COLO829 (cell line): ENCODE measurements at regions not wholly inside any gene's neighbourhood (a gene's known extent, or its start where the extent isn't known, plus 50 kb on each side); places are given as distances from the start of the nearest gene placed in this dataset.

Experiments
- DNase-seq: peaks from one replicate; pipeline ENCODE4 v3.0.0; 2012; ENCODE audit warnings: low spot score

DNA sequence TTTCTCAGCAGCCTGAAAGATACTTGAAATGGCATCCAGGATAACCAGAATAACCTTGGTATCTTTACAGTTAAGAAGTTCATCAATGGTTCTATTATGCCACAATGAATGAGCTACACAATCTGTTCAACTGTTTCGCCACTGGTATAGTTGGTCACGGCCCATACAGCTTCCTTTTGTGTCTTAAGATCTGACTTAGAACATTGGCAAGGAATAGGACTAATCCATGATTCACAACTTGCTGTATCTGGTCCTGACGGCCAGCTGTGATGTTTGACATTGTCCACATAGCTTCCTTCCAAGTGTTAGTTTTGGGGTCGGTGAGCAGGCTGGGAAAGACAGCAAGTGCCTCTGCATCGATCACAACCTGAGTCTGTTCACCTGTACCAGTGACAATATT lies 113.3 kb upstream of the RAD23B start:
- peak; percentile 77 for DNase-seq

DNA sequence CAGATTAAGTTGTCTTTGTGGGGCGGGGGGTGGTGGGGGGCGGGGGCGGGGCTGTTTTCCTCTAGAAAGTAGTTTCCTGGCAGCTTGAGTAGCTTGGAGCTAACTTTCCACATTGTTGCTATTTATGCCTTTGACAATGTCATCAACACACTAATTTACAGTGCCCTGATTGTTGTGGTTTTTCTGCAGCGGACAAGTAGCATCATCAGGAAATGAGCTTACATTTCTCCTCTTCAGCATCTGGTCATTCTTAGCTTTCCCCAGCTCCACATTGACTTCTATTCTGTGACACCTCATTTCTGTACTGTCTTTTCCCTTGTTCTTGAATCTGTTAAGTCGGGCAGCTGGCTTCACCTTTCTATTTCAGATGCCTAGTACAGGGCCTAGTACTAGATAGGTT lies 112.3 kb upstream of the RAD23B start:
- DNase-seq: no peak

DNA sequence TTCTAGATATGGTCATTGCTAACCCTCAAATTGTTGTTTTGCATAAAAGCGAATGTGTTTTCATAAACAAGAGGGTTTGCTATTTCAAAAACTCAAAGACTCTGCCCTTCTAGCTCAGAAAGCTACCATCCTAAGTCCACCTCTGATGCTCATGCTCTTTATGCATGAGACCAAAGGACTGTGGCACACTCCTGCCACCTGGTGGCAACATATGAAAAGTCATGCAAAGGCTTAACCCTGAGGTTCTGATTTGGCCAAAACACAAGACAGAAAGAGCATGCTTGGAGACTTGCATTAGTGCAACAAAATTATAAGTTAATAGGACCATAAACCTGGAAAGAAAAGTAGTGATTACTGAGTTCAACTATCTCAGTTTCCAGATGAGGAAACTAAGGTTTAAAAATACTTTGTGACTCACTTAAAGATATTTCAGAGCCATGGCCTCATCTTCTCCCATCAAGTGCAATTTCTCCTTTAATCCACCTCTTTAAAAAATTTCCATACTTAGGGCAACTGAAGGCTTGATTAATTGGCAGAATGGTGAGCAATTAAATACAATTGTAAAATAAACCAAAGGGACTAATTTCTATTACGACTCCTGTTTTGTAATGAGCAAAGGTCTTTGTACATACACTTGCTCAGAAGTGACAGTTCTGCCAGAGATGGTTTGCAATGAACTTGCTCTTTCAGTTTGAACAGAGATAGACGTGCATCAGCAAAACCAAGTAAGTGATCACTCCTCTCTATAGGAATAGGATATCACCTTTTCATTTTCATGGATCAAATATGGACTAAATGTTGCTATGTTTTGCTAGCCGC lies 110.7 kb upstream of the RAD23B start:
- peak; percentile 77 for DNase-seq

DNA sequence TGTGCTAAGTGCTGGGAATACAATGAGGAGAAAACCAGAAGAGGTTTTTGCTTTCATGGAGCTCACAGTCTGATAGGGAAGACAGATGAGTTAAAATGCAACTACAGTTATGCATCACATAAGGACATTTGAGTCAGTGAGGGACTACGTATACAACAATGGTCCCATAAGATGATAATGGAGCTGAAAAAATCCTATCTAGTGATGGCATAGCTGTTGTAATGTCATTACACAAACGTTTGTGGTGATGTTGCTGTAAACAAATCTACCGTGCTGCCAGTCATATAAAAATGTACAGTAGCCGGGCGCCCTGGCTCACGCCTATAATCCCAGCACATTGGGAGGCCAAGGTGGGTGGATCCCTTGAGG lies 110.1 kb upstream of the RAD23B start:
- DNase-seq: no peak

- DNase-seq: no peak
Observed at GRCh38 chr9:107173422-107174180, 109.5 kb upstream of the RAD23B start.

DNA sequence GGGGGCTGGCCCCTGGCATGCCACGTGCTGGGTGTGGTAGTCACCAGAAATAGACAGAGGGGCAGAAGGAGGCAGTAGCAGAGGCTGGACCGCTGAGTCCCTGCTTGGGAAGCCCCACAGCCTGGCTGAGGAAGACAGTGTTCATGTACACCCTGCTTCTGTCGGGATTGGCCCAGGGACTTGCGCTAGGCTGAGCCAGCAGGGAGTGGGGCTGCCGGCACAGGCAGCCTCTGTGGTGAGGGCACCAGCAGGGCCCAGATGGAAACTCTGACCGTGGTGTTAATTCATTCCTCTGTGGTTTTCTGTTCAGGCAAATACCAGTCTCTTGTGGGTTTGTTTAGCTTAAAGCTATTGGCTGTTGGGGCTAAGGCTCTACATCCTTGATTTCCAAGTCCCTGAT lies 108.6 kb upstream of the RAD23B start:
- no peak for DNase-seq

GRCh38 chr9:107175041-107175440 lies 108.0 kb upstream of the RAD23B start:
- DNase-seq: no peak

DNA sequence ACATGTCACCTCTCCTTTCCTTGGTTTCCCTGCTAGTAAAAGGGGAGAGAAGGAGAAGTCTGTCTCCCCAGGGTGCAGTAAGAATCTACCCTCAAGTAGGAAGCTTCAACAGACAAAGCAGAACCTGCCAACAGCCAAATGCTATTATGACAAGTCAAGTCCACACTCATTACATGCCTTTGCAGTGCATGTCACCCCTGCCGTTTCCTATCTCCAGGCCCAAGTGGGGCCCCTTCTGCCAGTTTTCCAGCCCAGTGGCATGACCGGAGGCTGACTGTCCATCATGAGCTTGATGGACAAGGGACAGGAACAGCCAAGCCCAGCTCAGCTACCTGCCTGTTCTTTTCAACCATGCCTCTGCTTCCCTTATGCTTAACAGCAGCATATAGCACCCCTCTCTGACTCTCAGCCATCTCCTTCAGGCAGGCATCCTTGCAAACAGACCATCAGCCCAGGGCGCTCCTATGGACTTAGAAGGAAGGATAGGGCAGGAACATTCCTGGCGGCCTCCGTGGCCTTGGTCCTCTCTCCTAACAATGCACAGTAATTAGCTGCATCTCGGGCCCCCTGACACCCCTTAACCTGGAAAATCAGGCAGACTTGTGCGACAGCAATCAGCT lies 107.2 kb upstream of the RAD23B start:
- DNase-seq: no peak

DNA sequence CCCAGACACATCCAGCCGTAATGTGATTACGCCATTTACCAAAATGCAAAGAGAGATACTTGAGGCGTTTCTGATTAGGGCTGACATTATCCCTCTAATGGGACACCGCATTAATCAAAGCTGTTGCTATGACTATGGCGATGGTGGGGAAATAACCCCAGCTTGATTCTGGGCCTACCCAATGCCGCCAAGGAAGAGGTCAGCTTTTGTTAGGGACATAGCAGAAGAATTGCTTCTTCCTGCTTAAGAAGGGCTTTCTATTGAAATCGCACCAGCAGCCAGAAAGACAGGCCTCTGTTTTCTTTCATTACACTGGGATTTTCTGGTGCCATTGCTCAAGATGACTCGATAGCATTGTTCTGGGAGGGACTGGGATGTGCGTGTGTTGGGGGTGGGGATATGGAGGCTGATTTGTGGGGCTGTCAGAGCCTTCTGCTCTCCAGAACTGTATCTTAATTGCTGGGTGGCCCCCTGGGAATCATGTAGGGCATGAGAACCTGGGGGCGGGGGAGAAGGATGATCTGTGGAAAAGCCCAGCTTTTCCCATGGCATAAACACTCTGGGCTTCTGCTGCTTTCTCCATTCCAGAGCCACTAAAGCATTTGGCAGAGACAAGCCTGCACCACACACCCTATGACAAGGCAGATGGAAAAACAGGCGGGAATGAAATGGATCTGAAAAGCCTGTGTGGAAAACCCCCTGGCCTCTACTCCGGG lies 106.5 kb upstream of the RAD23B start:
- peak; percentile 26 for DNase-seq

- no peak for DNase-seq
Observed at GRCh38 chr9:107177243-107177839, 105.7 kb upstream of the RAD23B start.

DNA sequence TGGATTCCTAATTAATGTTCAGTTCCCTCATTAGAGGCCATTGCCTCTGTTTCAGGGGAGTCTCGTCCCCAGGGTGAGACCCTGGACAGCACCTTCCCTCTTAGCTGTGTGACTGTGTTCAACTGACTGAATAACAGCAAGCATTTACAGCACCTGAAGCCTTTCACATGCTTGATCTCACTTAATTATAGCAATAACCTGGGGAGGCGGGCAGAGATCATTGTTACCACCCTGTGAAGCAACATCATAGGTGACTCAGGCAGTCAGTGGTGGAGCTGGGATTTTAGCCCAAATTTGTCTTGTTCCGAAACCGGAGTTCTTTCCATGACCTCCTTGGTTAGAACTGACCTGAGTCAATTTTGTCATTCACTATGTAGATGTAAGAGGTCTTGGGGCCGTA lies 105.2 kb upstream of the RAD23B start:
- no peak for DNase-seq

DNA sequence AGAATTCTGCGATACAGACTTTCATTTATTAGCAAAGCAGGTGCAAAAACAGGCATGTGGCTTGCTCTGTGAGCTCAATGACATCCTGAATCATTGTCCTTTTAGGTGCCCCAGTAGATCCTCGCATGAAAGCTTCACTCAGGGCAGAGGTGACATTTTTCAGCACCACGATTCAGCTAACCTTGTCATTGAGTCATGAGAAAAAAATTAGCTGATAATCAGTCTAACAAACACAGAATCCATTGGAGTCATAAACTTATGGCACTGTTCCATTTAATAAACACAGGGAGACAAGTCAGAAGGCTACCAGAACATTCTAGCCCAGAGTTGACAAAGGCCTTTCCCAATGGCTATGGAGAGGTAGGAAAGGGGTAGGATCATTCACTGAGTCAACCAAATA lies 104.8 kb upstream of the RAD23B start:
- no peak for DNase-seq

- no peak for DNase-seq
Observed at GRCh38 chr9:107180206-107180605, 102.9 kb upstream of the RAD23B start.

- no peak for DNase-seq
Observed at GRCh38 chr9:107183176-107183575, 99.9 kb upstream of the RAD23B start.

DNA sequence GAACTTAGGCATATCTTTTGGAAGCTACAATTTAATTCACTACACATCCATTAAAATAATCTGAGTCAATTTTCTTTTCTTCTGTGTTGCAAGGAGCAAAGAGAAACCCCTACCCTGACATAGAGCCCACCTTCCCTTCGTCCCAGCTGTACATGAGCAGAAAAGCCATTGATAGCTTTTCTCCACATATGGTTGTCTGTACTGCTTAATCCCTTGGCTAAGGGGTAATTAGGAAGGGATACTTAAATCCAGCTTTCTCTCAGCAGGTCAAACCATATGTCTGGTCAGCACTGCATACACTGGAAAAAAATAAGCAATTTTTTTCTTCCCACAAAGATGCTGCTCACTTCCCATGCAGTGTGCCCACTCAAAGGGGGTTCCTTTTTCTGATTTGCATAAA lies 94.7 kb upstream of the RAD23B start:
- DNase-seq: no peak

GRCh38 chr9:107190061-107190935 lies 92.8 kb upstream of the RAD23B start:
- DNase-seq: no peak

DNA sequence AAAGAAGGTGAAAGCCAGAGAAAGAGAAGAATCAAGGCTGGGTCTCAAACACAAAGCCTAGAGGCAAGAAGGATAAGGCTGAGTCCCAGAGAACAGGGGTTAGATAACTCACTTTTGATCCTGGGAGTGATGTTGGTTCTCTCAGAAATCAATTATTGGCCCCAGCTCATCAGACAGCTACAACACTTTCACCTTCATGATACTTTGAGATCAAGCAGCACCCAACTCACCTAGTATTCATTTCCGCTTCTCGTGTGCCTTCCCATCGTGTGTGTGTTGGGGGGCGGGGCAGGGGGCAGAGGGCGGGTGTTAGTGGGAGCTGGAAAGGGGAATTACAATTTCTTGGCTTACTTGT lies 92.2 kb upstream of the RAD23B start:
- DNase-seq: no peak

- DNase-seq: no peak
Observed at GRCh38 chr9:107193251-107193650, 89.8 kb upstream of the RAD23B start.

- no peak for DNase-seq
Observed at GRCh38 chr9:107198718-107199117, 84.4 kb upstream of the RAD23B start.

DNA sequence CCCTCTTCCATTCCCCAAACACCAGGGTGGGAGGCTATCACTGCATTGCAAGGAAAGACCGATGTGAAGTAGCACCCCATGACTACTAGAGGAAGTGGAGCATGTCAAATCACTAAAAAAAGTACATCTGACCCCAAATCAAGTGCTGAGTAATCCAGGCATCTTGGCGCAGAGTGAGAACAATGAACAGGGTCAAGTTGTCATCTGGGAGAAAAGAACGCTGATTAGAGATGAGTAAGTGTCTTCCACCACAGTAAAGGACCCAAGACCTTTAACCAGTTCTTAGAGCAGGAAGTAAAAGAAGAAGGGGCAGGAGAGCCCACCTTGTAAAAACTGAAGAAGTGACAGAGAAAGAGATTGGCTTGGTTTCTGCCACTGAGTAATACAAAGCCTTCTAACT lies 75.0 kb upstream of the RAD23B start:
- DNase-seq: peak; percentile 48

DNA sequence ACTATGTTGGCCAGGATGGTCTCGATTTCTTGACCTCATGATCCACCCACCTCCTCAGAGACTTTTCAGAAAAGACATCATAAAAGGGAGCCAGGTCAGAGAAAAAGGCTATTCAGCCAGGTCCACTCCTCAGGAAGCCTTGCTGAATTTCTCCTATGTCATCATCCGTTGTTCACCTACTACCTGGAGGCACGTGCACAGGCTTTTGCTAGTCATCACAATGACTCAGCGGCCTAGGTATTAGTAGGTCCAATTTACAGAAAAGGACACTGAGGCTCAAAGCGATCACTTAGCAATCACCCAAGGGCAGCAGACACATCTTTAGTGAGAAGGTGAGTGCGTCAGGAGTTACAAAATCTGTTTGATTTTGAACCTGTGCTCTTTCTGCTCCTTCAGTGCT lies 72.3 kb upstream of the RAD23B start:
- no peak for DNase-seq
